SJCRH30 (cell line): ENCODE measurements at regions not wholly inside any gene's neighbourhood (a gene's known extent, or its start where the extent isn't known, plus 50 kb on each side); places are given as distances from the start of the nearest gene placed in this dataset.
A peak's percentile ranks its signal among the peaks of the same experiment; 100 is the strongest.
"Not testable (repeated sequence)": the region's sequence is repeated elsewhere in the genome, so short reads cannot be mapped to it uniquely, and the experiment has no call there.

Source experiments
- DNase-seq, 2 experiments: peaks; one replicate each; pipeline ENCODE4 v3.0.0-alpha.2; 2015 to 2020
- H3K27ac ChIP-seq: fragments of 250-450 bp; sonication (Bioruptor Pico); 2 replicates; pipeline ENCODE4 v1.5.1; 2020; ENCODE audit warnings: mild to moderate bottlenecking, moderate library complexity
- H3K27me3 ChIP-seq: fragments of 250-450 bp; sonication (Bioruptor Pico); 2 replicates; pipeline ENCODE4 v1.5.1; 2020; ENCODE audit warnings: mild to moderate bottlenecking, moderate library complexity
- H3K36me3 ChIP-seq: fragments of 250-450 bp; sonication (Bioruptor Pico); 2 replicates; pipeline ENCODE4 v1.5.1; 2020; ENCODE audit warnings: mild to moderate bottlenecking, moderate library complexity
- H3K4me1 ChIP-seq: fragments of 250-450 bp; sonication (Bioruptor Pico); 2 replicates; pipeline ENCODE4 v1.5.1; 2020; ENCODE audit warnings: mild to moderate bottlenecking, moderate library complexity
- H3K4me3 ChIP-seq: fragments of 250-450 bp; sonication (Bioruptor Pico); 2 replicates; pipeline ENCODE4 v1.5.1; 2020; ENCODE audit warnings: mild to moderate bottlenecking, moderate library complexity
- H3K9me3 ChIP-seq: fragments of 250-450 bp; sonication (Bioruptor Pico); replicated peaks from 2 replicates; pipeline ENCODE4 v1.5.1; 2020; ENCODE audit warnings: mild to moderate bottlenecking, moderate library complexity

DNA sequence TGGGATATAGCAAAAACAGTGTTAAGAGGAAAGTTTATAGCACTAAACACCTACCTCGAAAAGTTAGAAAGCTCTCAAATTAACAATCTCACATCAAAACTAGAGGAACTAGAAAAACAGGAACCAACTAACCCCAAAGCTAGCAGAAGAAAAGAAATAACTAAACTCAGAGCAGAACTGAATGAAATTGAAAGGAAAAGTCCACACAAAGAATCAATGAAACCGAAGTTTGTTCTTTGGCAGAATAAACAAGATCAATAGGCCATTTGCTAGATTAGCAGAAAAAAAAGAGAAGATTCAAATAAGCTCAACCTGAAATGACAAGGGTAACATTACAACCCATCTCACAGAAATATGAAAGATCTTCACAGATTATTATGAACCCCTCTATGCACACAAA lies 234.8 kb upstream of the ISL1 start:
- H3K4me1 ChIP-seq, result no peaks in the 10 kb centered on the region
- H3K9me3 ChIP-seq, result no peaks in the 10 kb centered on the region; the same call in 1 of the 2 replicates
- H3K27me3 ChIP-seq, result 0 out of 2 replicates have a peak, but pooled peaks cover 3% of the 10 kb centered on the region
- no peak for DNase-seq
- no peak overlapping the region for H3K27ac ChIP-seq
- H3K36me3 ChIP-seq, result no peaks in the 10 kb centered on the region
- no peak overlapping the region for H3K4me3 ChIP-seq

DNA sequence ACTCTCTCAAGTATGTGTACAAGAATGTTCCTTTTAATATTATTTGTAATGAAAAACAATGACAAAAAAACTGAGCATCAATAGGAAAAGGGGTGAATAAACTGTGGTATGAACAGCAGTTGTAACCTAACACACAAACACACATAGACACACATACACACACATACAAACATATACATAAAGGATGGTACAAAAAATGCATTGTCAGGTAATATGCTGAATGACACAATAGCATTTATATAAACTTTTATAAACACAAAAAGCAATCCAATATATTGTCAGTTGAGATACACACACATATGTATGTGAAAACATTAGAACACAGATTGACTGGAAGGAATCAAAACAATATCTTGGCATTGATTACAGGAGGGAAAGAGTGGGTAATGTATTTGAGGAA lies 227.0 kb upstream of the ISL1 start:
- no peak for DNase-seq
- Histone ChIP-seq H3K4me1 (no peaks in the 10 kb centered on the region), H3K36me3 (no peaks in the 10 kb centered on the region), H3K27ac (no peak overlapping the region), H3K4me3 (no peak overlapping the region), H3K27me3 (0 out of 2 replicates have a peak, but pooled peaks cover 3% of the 10 kb centered on the region), H3K9me3 (no peaks in the 10 kb centered on the region; the same call in 1 of the 2 replicates)

DNA sequence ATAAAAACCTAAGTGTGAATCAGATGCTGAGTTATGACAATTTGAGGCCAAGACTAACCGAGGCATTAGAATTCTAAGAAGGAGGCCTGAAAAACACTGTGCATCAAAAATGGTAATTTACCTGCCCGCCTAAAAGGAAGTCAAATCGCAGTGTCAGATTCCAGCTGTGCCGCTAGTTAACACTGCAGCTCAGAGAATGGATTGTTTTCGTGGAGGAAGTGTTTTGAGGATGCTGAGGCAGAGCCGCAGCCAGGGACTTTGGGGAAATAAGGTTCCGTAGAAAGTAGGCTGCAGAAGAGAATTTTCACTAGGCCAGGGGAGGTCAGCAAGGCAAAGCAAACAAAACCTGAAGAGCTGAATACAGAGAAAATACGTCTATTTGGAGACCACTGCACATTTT lies 226.4 kb upstream of the ISL1 start:
- H3K27me3 ChIP-seq, result 0 out of 2 replicates have a peak, but pooled peaks cover 3% of the 10 kb centered on the region
- H3K27ac ChIP-seq, result no peak overlapping the region

DNA sequence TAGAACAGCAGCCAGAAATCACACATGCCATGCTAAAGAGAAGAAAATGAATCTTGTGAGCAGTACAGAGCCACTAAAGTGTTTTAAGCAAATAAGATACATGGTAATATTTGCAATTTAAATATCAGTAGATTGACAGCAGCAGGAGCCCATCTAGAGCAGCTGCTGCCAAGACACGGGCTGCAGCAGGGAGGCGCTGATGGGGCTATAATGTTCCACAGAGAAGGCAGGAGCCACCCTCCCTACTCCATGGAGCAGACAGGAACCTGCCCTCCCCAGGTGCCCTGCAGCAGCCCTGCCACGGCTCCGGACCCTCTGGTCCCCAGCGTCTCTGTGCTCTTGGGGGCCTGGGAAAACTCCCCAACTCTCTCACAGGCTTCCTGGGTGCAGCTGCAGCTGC lies 224.1 kb upstream of the ISL1 start:
- H3K9me3 ChIP-seq, result peaks cover 2% of the 10 kb centered on the region; the same call in 1 of the 2 replicates
- DNase-seq, result no peak
- no peaks in the 10 kb centered on the region for H3K4me1 ChIP-seq
- H3K36me3 ChIP-seq, result no peaks in the 10 kb centered on the region
- H3K27me3 ChIP-seq, result no peaks in the 10 kb centered on the region
- no peak overlapping the region for H3K4me3 ChIP-seq
- no peak overlapping the region for H3K27ac ChIP-seq

More for the DNA sequence above, 226.4 kb upstream of the ISL1 start:
- DNase-seq, result no peak
- H3K36me3 ChIP-seq, result no peaks in the 10 kb centered on the region
- no peak overlapping the region for H3K4me3 ChIP-seq
- no peaks in the 10 kb centered on the region; the same call in 1 of the 2 replicates for H3K9me3 ChIP-seq
- no peaks in the 10 kb centered on the region for H3K4me1 ChIP-seq

DNA sequence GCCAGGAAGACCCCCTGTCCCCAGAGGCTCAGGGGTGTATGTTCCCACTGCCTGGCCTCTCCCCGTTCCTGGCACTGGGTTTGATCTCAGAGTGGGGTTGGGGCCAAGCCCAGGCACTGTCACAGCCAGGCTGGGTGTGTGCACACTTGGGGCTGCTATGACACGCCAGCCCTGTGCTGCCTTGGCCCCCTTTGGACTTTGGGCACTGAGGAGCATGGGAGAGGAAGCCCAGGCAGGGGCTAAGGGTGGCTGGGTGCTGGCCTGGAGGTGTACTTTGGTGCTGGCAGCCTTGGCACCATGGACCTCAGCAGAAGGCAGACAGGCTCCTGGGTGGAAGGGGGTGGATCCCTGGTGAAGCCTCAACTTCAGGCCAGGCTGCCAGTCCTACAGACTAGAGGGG lies 223.6 kb upstream of the ISL1 start:
- Histone ChIP-seq H3K27ac (no peak overlapping the region), H3K36me3 (no peaks in the 10 kb centered on the region), H3K4me3 (no peak overlapping the region), H3K4me1 (no peaks in the 10 kb centered on the region), H3K27me3 (no peaks in the 10 kb centered on the region), H3K9me3 (peaks cover 2% of the 10 kb centered on the region; the same call in 1 of the 2 replicates)
- no peak for DNase-seq

DNA sequence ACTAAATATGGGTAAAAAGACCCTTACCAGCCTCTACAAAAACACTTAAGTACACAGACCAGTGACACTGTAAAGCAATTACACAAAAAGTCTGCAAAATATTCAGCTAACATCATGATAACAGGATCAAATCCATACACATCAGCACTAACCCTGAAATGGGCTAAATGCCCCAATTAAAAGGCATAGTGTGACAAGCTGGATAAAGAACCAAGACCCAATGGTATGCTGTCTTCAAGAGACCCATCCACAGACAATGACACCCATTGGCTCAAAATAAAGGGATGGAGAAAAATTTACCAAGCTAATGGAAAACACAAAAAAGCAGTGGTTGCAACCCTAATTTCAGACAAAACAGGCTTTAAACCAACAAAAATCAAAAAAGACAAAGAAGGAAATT lies 221.0 kb upstream of the ISL1 start:
- no peaks in the 10 kb centered on the region for H3K27me3 ChIP-seq
- DNase-seq, result no peak
- H3K36me3 ChIP-seq, result no peaks in the 10 kb centered on the region
- H3K4me1 ChIP-seq, result no peaks in the 10 kb centered on the region
- 0 out of 2 replicates have a peak, but pooled peaks cover 2% of the 10 kb centered on the region for H3K9me3 ChIP-seq
- no peak overlapping the region for H3K4me3 ChIP-seq
- H3K27ac ChIP-seq, result no peak overlapping the region

DNA sequence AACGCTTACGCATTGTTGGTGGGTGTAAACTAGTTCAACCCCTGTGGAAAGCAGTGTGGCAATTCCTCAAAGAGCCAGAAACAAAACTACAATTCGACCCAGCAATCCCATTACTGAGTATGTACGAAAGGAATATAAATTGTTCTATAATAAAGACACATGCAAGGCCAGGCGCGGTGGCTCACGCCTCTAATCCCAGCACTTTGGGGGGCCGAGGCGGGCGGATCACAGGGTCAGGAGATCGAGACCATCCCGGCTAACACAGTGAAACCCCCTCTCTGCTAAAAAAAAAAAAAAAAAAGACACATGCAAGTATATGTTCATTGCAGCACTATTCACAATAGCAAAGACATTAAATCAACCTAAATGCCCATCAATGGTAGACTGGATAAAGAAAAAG lies 217.6 kb upstream of the ISL1 start:
- DNase-seq, H3K9me3 ChIP-seq, H3K27me3 ChIP-seq, H3K4me1 ChIP-seq, H3K4me3 ChIP-seq, H3K27ac ChIP-seq, H3K36me3 ChIP-seq: not testable (repeated sequence)

DNA sequence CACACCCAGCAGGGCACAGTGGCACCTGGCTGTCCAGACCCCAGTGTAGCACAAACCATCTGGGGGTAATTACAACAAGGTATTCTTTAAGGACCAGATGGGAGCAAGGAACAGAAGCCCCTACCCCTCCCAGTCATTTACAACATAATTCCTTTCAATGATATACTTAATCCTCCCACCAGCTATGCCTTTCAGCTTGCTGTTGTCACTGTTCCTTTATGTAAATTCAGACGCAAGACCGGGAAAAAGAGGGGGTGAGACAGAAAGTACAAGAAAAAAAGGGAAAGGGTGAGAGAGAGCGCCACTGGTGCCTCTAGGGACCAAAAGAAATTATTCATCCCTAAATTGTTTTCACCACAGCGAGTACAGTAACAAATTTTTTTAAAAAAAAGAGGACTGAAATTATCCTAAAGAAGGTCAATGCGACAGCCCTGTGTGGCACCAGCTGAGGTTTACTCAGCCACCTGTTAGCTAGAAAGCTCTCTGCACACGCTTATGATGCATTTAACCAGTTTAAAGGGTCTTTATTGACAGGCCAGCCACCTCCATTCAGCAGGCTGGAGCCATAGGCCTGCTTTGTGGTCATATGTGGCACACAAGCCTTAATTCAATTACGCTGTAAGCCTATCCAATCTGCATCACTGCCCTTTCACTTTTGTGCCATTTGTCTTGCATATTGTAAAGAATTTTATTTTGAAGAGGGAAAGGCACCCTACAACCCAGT lies 210.2 kb upstream of the ISL1 start:
- no peaks in the 10 kb centered on the region for H3K4me1 ChIP-seq
- H3K36me3 ChIP-seq, result no peaks in the 10 kb centered on the region
- peak in 1 of 2 experiments; percentile 18 for DNase-seq
- no peaks in the 10 kb centered on the region; the same call in 1 of the 2 replicates for H3K27me3 ChIP-seq
- H3K27ac ChIP-seq, result no peak overlapping the region
- peaks cover 5% of the 10 kb centered on the region; the same call in 1 of the 2 replicates for H3K9me3 ChIP-seq
- no peak overlapping the region for H3K4me3 ChIP-seq

DNA sequence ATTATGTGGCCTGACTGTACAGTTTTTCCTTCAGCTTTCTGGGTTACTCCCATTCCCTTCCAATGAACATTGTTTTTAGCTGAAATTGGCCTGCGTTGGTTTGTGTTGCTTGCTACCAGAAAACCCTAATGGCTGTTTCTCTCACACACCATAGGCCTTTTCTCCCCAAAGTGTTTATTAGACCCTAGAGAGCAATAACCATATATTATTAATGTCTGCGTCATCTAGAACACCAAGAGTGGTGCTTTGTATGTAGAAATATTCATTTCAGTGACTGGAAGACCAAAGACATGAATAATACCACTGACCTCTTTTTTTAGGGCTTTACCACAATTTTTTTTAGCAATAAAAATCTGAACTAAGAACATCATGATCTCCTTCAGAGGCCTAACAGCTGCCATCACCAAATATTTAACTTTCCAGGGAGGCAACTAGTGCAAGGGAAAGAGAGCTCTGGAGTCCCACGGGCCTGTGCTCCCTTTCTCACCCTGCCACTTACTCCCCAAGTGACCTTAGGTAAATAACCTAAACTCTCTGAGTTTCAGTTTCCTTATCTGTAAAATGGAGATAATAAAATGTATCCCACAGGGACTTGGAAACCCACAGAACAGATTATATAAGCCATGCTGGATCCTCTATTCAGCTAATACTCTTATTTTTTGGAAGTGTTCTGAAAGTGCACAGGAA lies 201.9 kb upstream of the ISL1 start:
- Histone ChIP-seq H3K36me3 (no peaks in the 10 kb centered on the region), H3K4me1 (peaks cover 16% of the 10 kb centered on the region), H3K27me3 (no peaks in the 10 kb centered on the region), H3K27ac (no peak overlapping the region), H3K9me3 (no peaks in the 10 kb centered on the region), H3K4me3 (no peak overlapping the region)
- DNase-seq, result no peak

DNA sequence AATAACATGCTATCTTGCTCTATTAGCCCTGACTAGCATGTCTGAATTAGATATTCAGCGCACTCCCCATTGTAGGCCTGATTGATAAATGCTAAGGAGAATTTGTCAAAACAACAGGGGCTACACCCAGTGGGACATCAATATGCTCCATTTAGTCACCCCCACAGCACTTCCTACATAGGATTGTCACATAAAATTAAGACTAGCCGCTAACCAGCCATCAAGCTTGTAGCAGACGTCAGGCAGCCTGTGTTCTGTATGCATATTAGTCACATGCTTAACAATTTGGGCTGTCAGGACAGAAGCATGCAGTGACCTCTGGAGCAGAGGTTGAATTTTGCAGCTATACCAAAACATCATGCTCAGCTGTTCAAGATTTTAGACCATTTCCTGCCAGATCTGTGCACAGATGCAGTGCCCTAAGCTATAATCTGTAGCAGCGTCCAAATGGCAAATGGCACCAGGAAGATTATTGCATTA lies 197.4 kb upstream of the ISL1 start:
- H3K27me3 ChIP-seq, result no peaks in the 10 kb centered on the region
- no peaks in the 10 kb centered on the region; the same call in 1 of the 2 replicates for H3K36me3 ChIP-seq
- no peaks in the 10 kb centered on the region for H3K9me3 ChIP-seq
- peak; percentile 68 to 80 for DNase-seq
- H3K27ac ChIP-seq, result peak overlapping the region; percentile 61
- H3K4me1 ChIP-seq, result peaks cover 28% of the 10 kb centered on the region
- no peak overlapping the region for H3K4me3 ChIP-seq

DNA sequence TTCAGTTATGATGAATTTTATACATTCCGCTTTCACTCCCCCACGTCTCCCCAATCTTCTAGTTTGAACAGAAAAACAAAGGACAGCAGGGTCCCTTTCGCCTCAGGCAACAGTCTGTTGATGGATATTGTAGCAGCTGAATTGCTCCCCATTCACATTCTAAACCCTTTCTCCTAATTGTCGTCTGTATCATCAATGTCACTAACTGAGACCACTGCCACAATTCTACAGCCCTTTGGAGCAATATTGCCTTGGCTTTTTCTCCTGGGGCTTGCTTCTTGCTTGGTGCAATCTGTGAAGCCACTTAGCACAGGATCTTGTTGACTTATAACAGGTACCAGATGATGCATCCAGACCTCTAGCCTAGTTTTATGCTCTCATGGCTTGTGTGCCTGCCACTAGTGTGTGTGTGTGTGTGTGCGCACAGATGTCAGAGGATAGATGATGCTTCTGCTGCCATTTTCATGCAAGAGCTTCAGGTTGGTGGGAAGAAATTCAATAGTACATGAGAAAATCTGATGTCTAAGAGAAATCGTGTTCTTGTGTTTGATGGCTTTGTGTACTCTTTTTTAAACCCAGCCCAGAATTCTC lies 195.2 kb upstream of the ISL1 start:
- Histone ChIP-seq H3K27ac (no peak overlapping the region), H3K4me1 (peaks cover 28% of the 10 kb centered on the region), H3K9me3 (no peaks in the 10 kb centered on the region), H3K36me3 (no peaks in the 10 kb centered on the region; the same call in 1 of the 2 replicates), H3K4me3 (no peak overlapping the region), H3K27me3 (no peaks in the 10 kb centered on the region)
- peak in 1 of 2 experiments; percentile 23 for DNase-seq

DNA sequence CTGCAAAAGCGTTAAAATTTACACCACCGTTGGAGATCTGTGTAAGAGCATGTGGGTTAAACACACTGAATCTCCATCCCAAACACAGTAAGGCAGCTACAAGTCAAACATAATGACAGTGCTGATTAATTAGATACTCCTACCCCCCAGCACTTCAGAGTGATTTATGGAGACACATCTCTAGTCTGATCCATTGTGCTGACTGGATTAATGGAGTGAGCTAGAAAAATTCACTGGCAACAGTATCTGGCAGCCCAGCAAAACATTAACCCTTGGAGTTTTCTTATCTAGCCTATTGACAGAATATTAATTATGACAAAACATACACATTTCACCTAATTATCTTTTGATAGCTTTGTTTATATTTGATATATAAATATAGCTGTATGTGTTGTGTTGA lies 188.6 kb upstream of the ISL1 start:
- Histone ChIP-seq H3K27ac (no peak overlapping the region), H3K4me1 (no peaks in the 10 kb centered on the region), H3K27me3 (no peaks in the 10 kb centered on the region), H3K36me3 (no peaks in the 10 kb centered on the region), H3K4me3 (no peak overlapping the region), H3K9me3 (no peaks in the 10 kb centered on the region)
- DNase-seq, result no peak

DNA sequence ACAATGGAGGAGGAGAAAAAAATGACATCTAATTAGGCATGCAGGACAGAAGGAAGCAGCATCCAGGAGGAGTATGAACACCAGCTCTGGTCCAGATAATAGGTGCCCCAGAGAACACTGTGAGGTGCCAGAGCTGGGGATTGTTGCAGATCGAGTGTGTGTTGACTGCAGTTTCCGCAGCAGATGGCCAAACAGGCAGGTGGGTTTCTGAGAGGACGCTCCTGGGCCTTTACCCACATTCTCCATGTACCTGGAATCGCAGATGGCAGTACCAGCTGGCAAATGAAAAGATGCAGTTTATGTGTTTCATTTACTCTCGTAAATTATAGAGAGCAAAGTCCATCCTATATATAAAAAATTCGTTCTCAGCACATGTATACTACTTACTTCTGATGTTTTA lies 182.2 kb upstream of the ISL1 start:
- no peaks in the 10 kb centered on the region for H3K27me3 ChIP-seq
- no peaks in the 10 kb centered on the region for H3K4me1 ChIP-seq
- DNase-seq, result no peak
- H3K36me3 ChIP-seq, result no peaks in the 10 kb centered on the region
- H3K9me3 ChIP-seq, result no peaks in the 10 kb centered on the region
- no peak overlapping the region for H3K27ac ChIP-seq
- no peak overlapping the region for H3K4me3 ChIP-seq

DNA sequence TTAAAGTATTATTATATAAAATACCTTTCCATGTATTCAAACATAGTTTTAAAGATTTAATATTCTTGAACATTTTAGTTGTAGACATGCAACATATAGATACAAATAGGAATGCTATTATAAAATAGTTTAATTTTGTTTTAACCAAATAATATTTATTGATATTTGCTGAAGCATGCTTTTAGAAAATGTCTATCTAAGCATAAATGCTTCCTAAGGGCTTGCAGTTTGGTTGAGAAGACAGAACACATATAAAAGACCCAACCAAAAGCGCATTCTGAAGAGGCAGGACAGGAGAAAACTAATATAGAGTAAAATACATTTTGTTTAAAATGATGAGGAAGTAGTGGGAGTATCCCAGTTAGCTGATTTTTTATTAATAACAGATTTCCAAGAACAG lies 181.5 kb upstream of the ISL1 start:
- no peaks in the 10 kb centered on the region for H3K36me3 ChIP-seq
- no peak for DNase-seq
- H3K27me3 ChIP-seq, result no peaks in the 10 kb centered on the region
- H3K4me3 ChIP-seq, result no peak overlapping the region
- H3K27ac ChIP-seq, result no peak overlapping the region
- no peaks in the 10 kb centered on the region for H3K4me1 ChIP-seq
- H3K9me3 ChIP-seq, result no peaks in the 10 kb centered on the region

DNA sequence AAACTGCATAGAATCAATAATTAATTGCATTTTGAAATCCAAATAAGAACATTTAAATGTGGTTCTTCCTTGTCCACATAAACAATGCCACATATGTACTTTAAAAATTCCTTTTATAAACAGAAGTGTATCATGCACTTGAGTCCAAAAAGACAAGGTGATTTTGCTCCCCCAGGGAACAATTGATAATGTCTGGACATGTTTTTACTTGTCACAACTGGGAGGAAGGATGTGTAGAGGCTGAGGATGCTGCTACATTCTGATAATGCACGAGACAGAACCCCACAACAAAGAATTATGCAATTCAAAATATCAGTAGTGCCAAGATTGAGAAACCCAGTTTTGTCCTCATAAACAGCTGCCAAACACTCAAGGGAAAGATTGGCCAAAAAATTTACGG lies 181.1 kb upstream of the ISL1 start:
- Histone ChIP-seq H3K36me3 (no peaks in the 10 kb centered on the region), H3K4me3 (no peak overlapping the region), H3K27me3 (no peaks in the 10 kb centered on the region), H3K9me3 (no peaks in the 10 kb centered on the region), H3K4me1 (no peaks in the 10 kb centered on the region), H3K27ac (no peak overlapping the region)
- no peak for DNase-seq
